HS-5 (cell line): ENCODE measurements at regions not wholly inside any gene's neighbourhood (a gene's known extent, or its start where the extent isn't known, plus 50 kb on each side); places are given as distances from the start of the nearest gene placed in this dataset.
"Not testable (repeated sequence)": the region's sequence is repeated elsewhere in the genome, so short reads cannot be mapped to it uniquely, and the experiment has no call there.

Experiments
- DNase-seq: peaks from one replicate; pipeline ENCODE4 v3.0.0-alpha.2; 2012; ENCODE audit warnings: low read depth

GRCh38 chr4:116018831-116019230 lies 905.4 kb upstream of the NDST4 start:
- DNase-seq: no peak

GRCh38 chr4:116016201-116016600 lies 902.8 kb upstream of the NDST4 start:
- peak; percentile 68 for DNase-seq

GRCh38 chr4:116015549-116015948 lies 902.1 kb upstream of the NDST4 start:
- DNase-seq: no peak

GRCh38 chr4:116015062-116015461 lies 901.6 kb upstream of the NDST4 start:
- no peak for DNase-seq

GRCh38 chr4:116010923-116011322 lies 897.5 kb upstream of the NDST4 start:
- no peak for DNase-seq

GRCh38 chr4:116005806-116006088 lies 892.3 kb upstream of the NDST4 start:
- no peak for DNase-seq

- DNase-seq: no peak
Observed at GRCh38 chr4:116005037-116005805, 891.8 kb upstream of the NDST4 start.

- no peak for DNase-seq
Observed at GRCh38 chr4:116001291-116001690, 887.9 kb upstream of the NDST4 start.

- no peak for DNase-seq
Observed at GRCh38 chr4:115986573-115986972, 873.2 kb upstream of the NDST4 start.

- not testable (repeated sequence) for DNase-seq
Observed at GRCh38 chr4:115975421-115976001, 862.1 kb upstream of the NDST4 start.

- no peak for DNase-seq
Observed at GRCh38 chr4:115973768-115974167, 860.3 kb upstream of the NDST4 start.

GRCh38 chr4:115972967-115973366 lies 859.5 kb upstream of the NDST4 start:
- no peak for DNase-seq

GRCh38 chr4:115970859-115971258 lies 857.4 kb upstream of the NDST4 start:
- DNase-seq: no peak

- no peak for DNase-seq
Observed at GRCh38 chr4:115969756-115970155, 856.3 kb upstream of the NDST4 start.

- no peak for DNase-seq
Observed at GRCh38 chr4:115965588-115965987, 852.2 kb upstream of the NDST4 start.

GRCh38 chr4:115956054-115956796 lies 842.8 kb upstream of the NDST4 start:
- DNase-seq: not testable (repeated sequence)

- DNase-seq: no peak
Observed at GRCh38 chr4:115950806-115951205, 837.4 kb upstream of the NDST4 start.

- DNase-seq: not testable (repeated sequence)
Observed at GRCh38 chr4:115949974-115950743, 836.7 kb upstream of the NDST4 start.

- DNase-seq: no peak
Observed at GRCh38 chr4:115945026-115945425, 831.6 kb upstream of the NDST4 start.

- DNase-seq: peak; percentile 16
Observed at GRCh38 chr4:115944146-115944905, 830.9 kb upstream of the NDST4 start.

- DNase-seq: no peak
Observed at GRCh38 chr4:115938764-115939443, 825.5 kb upstream of the NDST4 start.
